SU-DHL-6 (cell line): ENCODE measurements at regions not wholly inside any gene's neighbourhood (a gene's known extent, or its start where the extent isn't known, plus 50 kb on each side); places are given as distances from the start of the nearest gene placed in this dataset.

Source experiments
- EZH2phosphoT487 ChIP-seq: fragments of 200-600 bp; sonication (generic), shearing (Covaris generic); conservative IDR thresholded peaks from 2 replicates; pipeline ENCODE4 v1.6.1; 2018; ENCODE audit warnings: mild to moderate bottlenecking, antibody characterized with exemption, low read length, moderate library complexity, mixed read lengths
- TF ChIP-seq, protein P1 (sequence below): fragments of 200-600 bp; sonication (generic); IDR thresholded peaks from one replicate; pipeline ENCODE4 v1.5.1; 2017; ENCODE audit warnings: antibody characterized with exemption, mild to moderate bottlenecking, low read length, moderate library complexity; ENCODE audit not compliant: insufficient read depth, poor library complexity, severe bottlenecking

- TF ChIP-seq, protein P1, sequence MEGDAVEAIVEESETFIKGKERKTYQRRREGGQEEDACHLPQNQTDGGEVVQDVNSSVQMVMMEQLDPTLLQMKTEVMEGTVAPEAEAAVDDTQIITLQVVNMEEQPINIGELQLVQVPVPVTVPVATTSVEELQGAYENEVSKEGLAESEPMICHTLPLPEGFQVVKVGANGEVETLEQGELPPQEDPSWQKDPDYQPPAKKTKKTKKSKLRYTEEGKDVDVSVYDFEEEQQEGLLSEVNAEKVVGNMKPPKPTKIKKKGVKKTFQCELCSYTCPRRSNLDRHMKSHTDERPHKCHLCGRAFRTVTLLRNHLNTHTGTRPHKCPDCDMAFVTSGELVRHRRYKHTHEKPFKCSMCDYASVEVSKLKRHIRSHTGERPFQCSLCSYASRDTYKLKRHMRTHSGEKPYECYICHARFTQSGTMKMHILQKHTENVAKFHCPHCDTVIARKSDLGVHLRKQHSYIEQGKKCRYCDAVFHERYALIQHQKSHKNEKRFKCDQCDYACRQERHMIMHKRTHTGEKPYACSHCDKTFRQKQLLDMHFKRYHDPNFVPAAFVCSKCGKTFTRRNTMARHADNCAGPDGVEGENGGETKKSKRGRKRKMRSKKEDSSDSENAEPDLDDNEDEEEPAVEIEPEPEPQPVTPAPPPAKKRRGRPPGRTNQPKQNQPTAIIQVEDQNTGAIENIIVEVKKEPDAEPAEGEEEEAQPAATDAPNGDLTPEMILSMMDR = no peak
- no peak for TF ChIP-seq EZH2phosphoT487
These were observed 83.0 kb downstream of the RIPK4 start for GRCh38 chr21:41683815-41684214.
